Kidney (tissue), 13 donors: ENCODE measurements at regions not wholly inside any gene's neighbourhood (a gene's known extent, or its start where the extent isn't known, plus 50 kb on each side); places are given as distances from the start of the nearest gene placed in this dataset.
"Not testable (repeated sequence)": the region's sequence is repeated elsewhere in the genome, so short reads cannot be mapped to it uniquely, and the experiment has no call there.

Experiments used
- DNase-seq, 5 donors: peaks; one replicate each; pipeline ENCODE4 v3.0.0-alpha.2; 2013 to 2020
- FAIRE-seq: peaks from 2 replicates; lab custom pipeline; 2012; peaks lifted over from hg19 to GRCh38; lab: Jason Lieb, UNC
- H3K27ac ChIP-seq, 2 donors: one replicate each; pipeline ENCODE4 v1.7.0; 2013; ENCODE audit warnings: low read depth in 2 of 2, low read length in 2 of 2, inconsistent platforms in 1 of 2
- H3K27me3 ChIP-seq: one replicate; pipeline ENCODE4 v1.7.1; 2013; ENCODE audit warnings: low read length, inconsistent platforms; ENCODE audit not compliant: control insufficient read depth, insufficient read depth
- H3K36me3 ChIP-seq, 3 donors: one replicate each; pipeline versions ENCODE4 v1.7.0 to v1.7.1; 2013; ENCODE audit warnings: low read length in 3 of 3, control low read depth in 1 of 3, inconsistent platforms in 1 of 3; ENCODE audit not compliant: insufficient read depth in 3 of 3, control insufficient read depth in 2 of 3
- H3K4me1 ChIP-seq, 3 donors: one replicate each; pipeline versions ENCODE4 v1.7.0 to v1.7.1; 2013; ENCODE audit warnings: low read length in 3 of 3, inconsistent platforms in 1 of 3, low read depth in 1 of 3; ENCODE audit not compliant: control insufficient read depth in 2 of 3, insufficient read depth in 2 of 3
- H3K4me3 ChIP-seq, 3 donors: one replicate each; pipeline versions ENCODE4 v1.7.0 to v1.8.1; 2013; ENCODE audit warnings: low read length in 3 of 3, control low read depth in 1 of 3, inconsistent platforms in 1 of 3
- H3K9ac ChIP-seq, 3 donors: one replicate each; pipeline versions ENCODE4 v1.7.0 to v1.7.1; 2013; ENCODE audit warnings: low read length in 3 of 3, control low read depth in 1 of 3, inconsistent platforms in 1 of 3
- H3K9me3 ChIP-seq, 3 donors: one replicate each; pipeline versions ENCODE4 v1.7.0 to v1.7.1; 2013; ENCODE audit warnings: low read length in 3 of 3, control low read depth in 1 of 3, inconsistent platforms in 1 of 3; ENCODE audit not compliant: control insufficient read depth in 2 of 3, insufficient read depth in 1 of 3
- CTCF ChIP-seq: IDR thresholded peaks from 3 replicates; pipeline ENCODE4 v1.5.1; 2012; ENCODE audit warnings: mild to moderate bottlenecking, moderate library complexity, borderline replicate concordance; ENCODE audit not compliant: insufficient read depth; ENCODE audit errors: extremely low read depth
- intact Hi-C: fragments of 100-400 bp; cut with DNase I; formaldehyde crosslinking; loops from one replicate; pipeline ENCODE4 v1.11.1; 2022
- donor health status: control.
- donor health status: control.
- donor health status: control.
- donor health status: control.
- donor health status: control.
- donor health status: DM: yes; HTN: yes; CAD: no.
- donor health status: Normal renal cell carcinoma (clear cell type).

DNA sequence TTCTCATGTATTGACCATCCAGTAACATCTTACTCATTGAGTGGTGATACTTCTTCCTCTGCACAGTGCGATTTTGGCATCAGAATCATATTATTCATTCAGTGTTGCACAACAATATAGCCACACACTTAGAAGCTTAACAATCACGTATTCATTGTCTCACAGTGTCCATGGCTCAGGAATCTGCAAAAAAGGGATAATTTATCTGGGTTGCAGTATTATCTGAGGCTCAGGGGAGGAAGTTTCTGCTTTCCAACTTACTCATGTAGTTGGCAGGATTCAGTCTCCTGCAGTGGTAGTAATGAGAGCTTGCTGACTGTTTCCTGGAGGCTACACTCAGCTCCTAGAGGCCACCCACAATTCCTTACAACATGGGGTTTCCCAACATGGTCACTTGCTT lies 803.6 kb downstream of the SORCS1 start:
- Histone ChIP-seq H3K27me3 (no peaks in the 10 kb centered on the region), H3K4me1 (no peaks in the 10 kb centered on the region), H3K4me3 (no peak overlapping the region), H3K27ac (no peak overlapping the region), H3K9me3 (no peaks in the 10 kb centered on the region), H3K9ac (no peak overlapping the region), H3K36me3 (no peaks in the 10 kb centered on the region)
- no peak for TF ChIP-seq CTCF
- no peak for DNase-seq
- no peak for FAIRE-seq
- intact Hi-C loops, result no loop called here

- no peaks in the 10 kb centered on the region for H3K9me3 ChIP-seq
- no peak for TF ChIP-seq CTCF
- H3K27ac ChIP-seq, result no peak overlapping the region
- no peak for DNase-seq
- H3K4me1 ChIP-seq, result no peaks in the 10 kb centered on the region
- H3K4me3 ChIP-seq, result no peak overlapping the region
- no peak overlapping the region for H3K9ac ChIP-seq
- FAIRE-seq, result no peak
- H3K36me3 ChIP-seq, result no peaks in the 10 kb centered on the region
- intact Hi-C loops, result no loop called here
- no peaks in the 10 kb centered on the region for H3K27me3 ChIP-seq
Measured at GRCh38 chr10:106355450-106355849, 809.1 kb downstream of the SORCS1 start.

- Histone ChIP-seq H3K9ac (no peak overlapping the region), H3K9me3 (no peaks in the 10 kb centered on the region), H3K36me3 (no peaks in the 10 kb centered on the region), H3K27me3 (no peaks in the 10 kb centered on the region), H3K4me1 (no peaks in the 10 kb centered on the region), H3K4me3 (no peak overlapping the region), H3K27ac (no peak overlapping the region)
- intact Hi-C loops, result no loop called here
- TF ChIP-seq CTCF, result no peak
- DNase-seq, result no peak
- no peak for FAIRE-seq
Measured at GRCh38 chr10:106348933-106349332, 815.6 kb downstream of the SORCS1 start.

DNA sequence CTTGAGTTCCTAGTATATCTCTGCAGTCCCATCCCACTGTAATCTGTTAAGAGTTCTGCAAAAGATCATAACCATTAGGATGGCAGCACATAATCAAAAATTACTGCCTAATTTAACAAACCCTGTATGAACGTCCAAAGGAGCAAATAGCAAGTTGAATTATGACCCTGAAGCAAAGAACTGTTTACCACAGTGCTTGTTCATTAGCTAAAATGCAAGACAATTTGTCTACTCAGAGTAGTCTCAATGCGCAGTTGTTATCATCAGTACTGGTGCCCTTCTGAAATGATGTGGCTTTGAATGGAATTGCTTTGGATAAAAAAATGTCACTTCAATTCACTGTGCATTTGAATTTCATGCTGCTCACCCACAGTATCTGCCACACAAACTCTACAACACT lies 817.0 kb downstream of the SORCS1 start:
- Histone ChIP-seq H3K9me3 (no peaks in the 10 kb centered on the region), H3K4me3 (no peak overlapping the region), H3K4me1 (no peaks in the 10 kb centered on the region), H3K36me3 (no peaks in the 10 kb centered on the region), H3K9ac (no peak overlapping the region), H3K27ac (no peak overlapping the region), H3K27me3 (no peaks in the 10 kb centered on the region)
- no peak for DNase-seq
- no peak for FAIRE-seq
- no peak for TF ChIP-seq CTCF
- intact Hi-C loops, result no loop called here

GRCh38 chr10:106343539-106343938 lies 821.0 kb downstream of the SORCS1 start:
- H3K36me3 ChIP-seq, H3K9ac ChIP-seq, intact Hi-C loops, H3K4me1 ChIP-seq, DNase-seq, H3K27me3 ChIP-seq, H3K4me3 ChIP-seq, H3K9me3 ChIP-seq, H3K27ac ChIP-seq, FAIRE-seq: not testable (repeated sequence)
